OCI-LY7 (cell line): ENCODE measurements at regions not wholly inside any gene's neighbourhood (a gene's known extent, or its start where the extent isn't known, plus 50 kb on each side); places are given as distances from the start of the nearest gene placed in this dataset.

ENCODE experiments used
- BruUV-seq: library from RNA; stranded (reverse); fragments of 400-500 nt; replicated peaks from 2 replicates; lab custom pipeline; 2021; lab: Mats Ljungman, UMichigan
- CTCF ChIA-PET: fragments of 300-600 bp; sonication (Branson Sonifier 250); formaldehyde crosslinking; loops from one replicate; lab custom pipeline; 2022; ENCODE audit warnings: antibody characterized with exemption; ENCODE audit not compliant: unreplicated experiment; lab: Charles Lee
- POLR2A ChIA-PET: fragments of 300-600 bp; sonication (Branson Sonifier 250); formaldehyde crosslinking; loops from one replicate; lab custom pipeline; 2022; ENCODE audit warnings: antibody characterized with exemption; lab: Charles Lee
- DNase-seq: peaks from one replicate; pipeline ENCODE4 v3.0.0-alpha.2; 2015; ENCODE audit warnings: low spot score
- H2AFZ ChIP-seq: fragments of 200-600 bp; sonication (generic), shearing (Covaris generic); 2 replicates; pipeline ENCODE4 v1.6.1; 2014; ENCODE audit warnings: mild to moderate bottlenecking, antibody characterized with exemption, low read length, moderate library complexity
- H3K27ac ChIP-seq: fragments of 200-600 bp; sonication (generic); 2 replicates; pipeline ENCODE4 v1.5.1; 2014; ENCODE audit warnings: mixed run types, low read depth, mild to moderate bottlenecking, moderate library complexity, low read length, inconsistent platforms; ENCODE audit not compliant: poor library complexity, severe bottlenecking
- H3K36me3 ChIP-seq: fragments of 200-600 bp; sonication (generic); 2 replicates; pipeline ENCODE4 v1.6.1; 2014; ENCODE audit warnings: mild to moderate bottlenecking, antibody characterized with exemption, low read length, moderate library complexity, mixed read lengths; ENCODE audit not compliant: insufficient read depth
- H3K4me1 ChIP-seq: fragments of 200-600 bp; sonication (generic); 2 replicates; pipeline ENCODE4 v1.5.1; 2014; ENCODE audit warnings: mild to moderate bottlenecking, low read length; ENCODE audit not compliant: insufficient read depth, poor library complexity, severe bottlenecking
- H3K4me2 ChIP-seq: fragments of 200-600 bp; sonication (generic); 2 replicates; pipeline ENCODE4 v1.6.1; 2014; ENCODE audit warnings: mild to moderate bottlenecking, low read length
- H3K4me3 ChIP-seq: fragments of 200-600 bp; sonication (generic); 2 replicates; pipeline ENCODE4 v1.5.1; 2014; ENCODE audit warnings: mild to moderate bottlenecking, low read depth, low read length; ENCODE audit not compliant: poor library complexity, severe bottlenecking
- H3K79me2 ChIP-seq: fragments of 200-600 bp; sonication (generic); 2 replicates; pipeline ENCODE4 v1.6.1; 2016; ENCODE audit warnings: low read depth, mild to moderate bottlenecking, low read length, moderate library complexity, mixed read lengths; ENCODE audit not compliant: insufficient read depth
- H3K9me2 ChIP-seq: fragments of 200-600 bp; sonication (generic); 2 replicates; pipeline ENCODE4 v1.6.1; 2016; ENCODE audit warnings: mild to moderate bottlenecking, low read length, mixed read lengths; ENCODE audit not compliant: insufficient read depth
- H3K9me3 ChIP-seq: fragments of 200-600 bp; sonication (generic); 2 replicates; pipeline ENCODE4 v1.6.1; 2014; ENCODE audit warnings: mild to moderate bottlenecking, mixed run types, low read length, mixed read lengths
- H4K20me1 ChIP-seq: fragments of 200-600 bp; sonication (generic); 2 replicates; pipeline ENCODE4 v1.6.1; 2014; ENCODE audit warnings: mild to moderate bottlenecking, antibody characterized with exemption, low read length, moderate library complexity, mixed read lengths; ENCODE audit not compliant: insufficient read depth
- EZH2phosphoT487 ChIP-seq: fragments of 200-600 bp; sonication (generic); IDR thresholded peaks from 2 replicates; pipeline ENCODE4 v1.6.1; 2018; ENCODE audit warnings: low read depth, borderline replicate concordance, mild to moderate bottlenecking, mixed run types, antibody characterized with exemption, low read length, moderate library complexity, mixed read lengths
- intact Hi-C: fragments of 100-400 bp; cut with micrococcal nuclease; formaldehyde crosslinking; loops from one replicate; pipeline ENCODE4 v1.10.0; 2022; ENCODE audit not compliant: unreplicated experiment
- TF ChIP-seq, protein P1 (sequence below): fragments of 200-600 bp; sonication (generic); conservative IDR thresholded peaks from 2 replicates; pipeline ENCODE4 v1.5.1; 2014; ENCODE audit warnings: mild to moderate bottlenecking, antibody characterized with exemption, low read length, moderate library complexity, mixed read lengths

GRCh38 chr9:35555246-35555701 lies 49.8 kb upstream of the TESK1 start:
- Histone ChIP-seq H3K4me2 (no peak overlapping the region), H3K36me3 (no peaks in the 10 kb centered on the region), H3K4me3 (no peak overlapping the region), H4K20me1 (no peaks in the 10 kb centered on the region), H3K9me2 (no peaks in the 10 kb centered on the region), H3K9me3 (no peaks in the 10 kb centered on the region), H3K4me1 (peaks cover 3% of the 10 kb centered on the region), H2AFZ (no peak overlapping the region), H3K79me2 (no peaks in the 10 kb centered on the region), H3K27ac (no peak overlapping the region)
- BruUV-seq, result no TSS peak
- intact Hi-C loops, result loop anchor here (2.0 kb wide), 1 partner anchor 438 kb away; no protein-coding TSS in a partner anchor
- POLR2A ChIA-PET, result no interaction called here
- CTCF ChIA-PET, result no interaction called here
- TF ChIP-seq, protein P1, sequence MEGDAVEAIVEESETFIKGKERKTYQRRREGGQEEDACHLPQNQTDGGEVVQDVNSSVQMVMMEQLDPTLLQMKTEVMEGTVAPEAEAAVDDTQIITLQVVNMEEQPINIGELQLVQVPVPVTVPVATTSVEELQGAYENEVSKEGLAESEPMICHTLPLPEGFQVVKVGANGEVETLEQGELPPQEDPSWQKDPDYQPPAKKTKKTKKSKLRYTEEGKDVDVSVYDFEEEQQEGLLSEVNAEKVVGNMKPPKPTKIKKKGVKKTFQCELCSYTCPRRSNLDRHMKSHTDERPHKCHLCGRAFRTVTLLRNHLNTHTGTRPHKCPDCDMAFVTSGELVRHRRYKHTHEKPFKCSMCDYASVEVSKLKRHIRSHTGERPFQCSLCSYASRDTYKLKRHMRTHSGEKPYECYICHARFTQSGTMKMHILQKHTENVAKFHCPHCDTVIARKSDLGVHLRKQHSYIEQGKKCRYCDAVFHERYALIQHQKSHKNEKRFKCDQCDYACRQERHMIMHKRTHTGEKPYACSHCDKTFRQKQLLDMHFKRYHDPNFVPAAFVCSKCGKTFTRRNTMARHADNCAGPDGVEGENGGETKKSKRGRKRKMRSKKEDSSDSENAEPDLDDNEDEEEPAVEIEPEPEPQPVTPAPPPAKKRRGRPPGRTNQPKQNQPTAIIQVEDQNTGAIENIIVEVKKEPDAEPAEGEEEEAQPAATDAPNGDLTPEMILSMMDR, result no peak
- TF ChIP-seq EZH2phosphoT487, result no peak
- no peak for DNase-seq
